ENCODE measurements at regions not wholly inside any gene's neighbourhood (a gene's known extent, or its start where the extent isn't known, plus 50 kb on each side); places are given as distances from the start of the nearest gene placed in this dataset.
A peak's percentile ranks its signal among the peaks of the same experiment; 100 is the strongest.
"Not testable (repeated sequence)": the region's sequence is repeated elsewhere in the genome, so short reads cannot be mapped to it uniquely, and the experiment has no call there.

- not testable (repeated sequence) for H3K4me1 ChIP-seq, H3K27ac ChIP-seq, ATAC-seq, H3K4me3 ChIP-seq, H3K36me3 ChIP-seq, DNase-seq
- WGBS, 2 donors: 35 to 43% methylated on average over 5 of the region's 5 CpGs
- intact Hi-C loops (cut with DNase I): loop anchor here in 1 of 10 donors (5.0 kb wide), 1 partner anchor 57 kb away; no protein-coding TSS in a partner anchor
- peaks cover 0 to 47% (median 0%) of the 10 kb centered on the region in 7 donors for H3K27me3 ChIP-seq
- H3K9me3 ChIP-seq: peaks cover 0 to 20% (median 8%) of the 10 kb centered on the region in 11 donors
Observed at GRCh38 chr15:20285696-20286300, 255.8 kb downstream of the GOLGA6L6 start.

GRCh38 chr15:20284891-20285535 is 256.6 kb downstream of the GOLGA6L6 start:
- H3K4me3 ChIP-seq, ATAC-seq, H3K27ac ChIP-seq, H3K4me1 ChIP-seq, DNase-seq, H3K36me3 ChIP-seq: not testable (repeated sequence)
- WGBS, 2 donors: 45 to 49% methylated on average over 3 of the region's 3 CpGs
- Histone ChIP-seq H3K9me3 (peaks cover 0 to 28% (median 8%) of the 10 kb centered on the region in 11 donors), H3K27me3 (peaks cover 0 to 48% (median 0%) of the 10 kb centered on the region in 7 donors)
- intact Hi-C loops (cut with DNase I): loop anchor here in 1 of 10 donors (5.0 kb wide), 1 partner anchor 57 kb away; no protein-coding TSS in a partner anchor

GRCh38 chr15:20283651-20284050 is 257.9 kb downstream of the GOLGA6L6 start:
- H3K4me1 ChIP-seq; H3K27ac ChIP-seq; DNase-seq; H3K4me3 ChIP-seq; H3K36me3 ChIP-seq; intact Hi-C loops (cut with DNase I); ATAC-seq: not testable (repeated sequence)
- 45 to 52% methylated on average over 3 of the region's 3 CpGs for WGBS, 2 donors
- H3K27me3 ChIP-seq: peaks cover 0 to 38% (median 0%) of the 10 kb centered on the region in 7 donors
- H3K9me3 ChIP-seq: peaks cover 0 to 40% (median 11%) of the 10 kb centered on the region in 11 donors

GRCh38 chr15:20282491-20282943 is 259.1 kb downstream of the GOLGA6L6 start:
- peaks cover 0 to 50% (median 11%) of the 10 kb centered on the region in 11 donors for H3K9me3 ChIP-seq
- H3K4me3 ChIP-seq; H3K4me1 ChIP-seq; DNase-seq; H3K27ac ChIP-seq; H3K36me3 ChIP-seq; intact Hi-C loops (cut with DNase I): not testable (repeated sequence)
- H3K27me3 ChIP-seq: peaks cover 0 to 32% (median 0%) of the 10 kb centered on the region in 7 donors
- 78 to 81% methylated on average over 29 of the region's 29 CpGs for WGBS, 2 donors
- peak in 1 of 8 donors; percentile 50 for ATAC-seq

- Histone ChIP-seq H3K9me3 (peaks cover 0 to 58% (median 11%) of the 10 kb centered on the region in 11 donors), H3K27me3 (peaks cover 0 to 37% (median 4%) of the 10 kb centered on the region in 7 donors)
- 67 to 68% methylated on average over 7 of the region's 7 CpGs for whole genome bisulfite sequencing, 2 donors
- H3K36me3 ChIP-seq; intact Hi-C loops (cut with DNase I); H3K27ac ChIP-seq; H3K4me1 ChIP-seq; DNase-seq; H3K4me3 ChIP-seq: not testable (repeated sequence)
- ATAC-seq: peak in 3 of 8 donors; percentile 21 to 35 (median 32)
Observed at GRCh38 chr15:20281567-20282275, 259.9 kb downstream of the GOLGA6L6 start.

- no peak for TF ChIP-seq CTCF (IDR thresholded peaks at IDR 0.05)
- ATAC-seq: peak in 6 of 8 donors; percentile 22 to 65 (median 36)
- DNase-seq: no peak
- H3K36me3 ChIP-seq: no peaks in the 10 kb centered on the region
- peaks cover 0 to 39% (median 6%) of the 10 kb centered on the region in 7 donors for H3K27me3 ChIP-seq
- peaks cover 0 to 61% (median 11%) of the 10 kb centered on the region in 11 donors for H3K9me3 ChIP-seq
- intact Hi-C loops (cut with DNase I): no loop called here
- no peak overlapping the region for H3K4me3 ChIP-seq
- no peak overlapping the region for H3K27ac ChIP-seq
- 74 to 76% methylated on average over 16 of the region's 16 CpGs for WGBS, 2 donors
- H3K4me1 ChIP-seq: no peaks in the 10 kb centered on the region
Observed at GRCh38 chr15:20280933-20281463, 260.6 kb downstream of the GOLGA6L6 start.

GRCh38 chr15:20280141-20280932 is 261.3 kb downstream of the GOLGA6L6 start:
- H3K4me3 ChIP-seq; H3K4me1 ChIP-seq; H3K27ac ChIP-seq; H3K36me3 ChIP-seq; intact Hi-C loops (cut with DNase I); DNase-seq: not testable (repeated sequence)
- H3K27me3 ChIP-seq: peaks cover 0 to 34% (median 6%) of the 10 kb centered on the region in 7 donors
- peaks cover 0 to 66% (median 11%) of the 10 kb centered on the region in 11 donors for H3K9me3 ChIP-seq
- WGBS, 2 donors: 71 to 72% methylated on average over 13 of the region's 13 CpGs
- ATAC-seq: peak in 6 of 8 donors; percentile 19 to 36 (median 30)

- Histone ChIP-seq H3K27me3 (peaks cover 0 to 34% (median 6%) of the 10 kb centered on the region in 7 donors), H3K9me3 (peaks cover 0 to 69% (median 11%) of the 10 kb centered on the region in 11 donors)
- 48 to 52% methylated on average over 4 of the region's 4 CpGs for WGBS, 2 donors
- intact Hi-C loops (cut with DNase I); DNase-seq; H3K36me3 ChIP-seq; H3K4me1 ChIP-seq; H3K4me3 ChIP-seq; ATAC-seq; H3K27ac ChIP-seq: not testable (repeated sequence)
Observed at GRCh38 chr15:20279056-20279455, 262.5 kb downstream of the GOLGA6L6 start.

- ATAC-seq; H3K4me3 ChIP-seq; H3K4me1 ChIP-seq; DNase-seq; H3K36me3 ChIP-seq; intact Hi-C loops (cut with DNase I); H3K27ac ChIP-seq: not testable (repeated sequence)
- peaks cover 0 to 34% (median 6%) of the 10 kb centered on the region in 7 donors for H3K27me3 ChIP-seq
- peaks cover 0 to 75% (median 11%) of the 10 kb centered on the region in 11 donors for H3K9me3 ChIP-seq
- WGBS, 2 donors: 21 to 34% methylated on average over 1 of the region's 1 CpG
Observed at GRCh38 chr15:20278376-20278775, 263.2 kb downstream of the GOLGA6L6 start.
